HG03025 (cell line): ENCODE measurements at regions not wholly inside any gene's neighbourhood (a gene's known extent, or its start where the extent isn't known, plus 50 kb on each side); places are given as distances from the start of the nearest gene placed in this dataset.

ENCODE experiments used
- ATAC-seq: cut with Tn5 transposase; IDR thresholded peaks from one replicate; pipeline ENCODE4 v1.9.1; 2021; ENCODE audit warnings: mild to moderate bottlenecking, moderate library complexity; ENCODE audit not compliant: unreplicated experiment, low FRiP score

DNA sequence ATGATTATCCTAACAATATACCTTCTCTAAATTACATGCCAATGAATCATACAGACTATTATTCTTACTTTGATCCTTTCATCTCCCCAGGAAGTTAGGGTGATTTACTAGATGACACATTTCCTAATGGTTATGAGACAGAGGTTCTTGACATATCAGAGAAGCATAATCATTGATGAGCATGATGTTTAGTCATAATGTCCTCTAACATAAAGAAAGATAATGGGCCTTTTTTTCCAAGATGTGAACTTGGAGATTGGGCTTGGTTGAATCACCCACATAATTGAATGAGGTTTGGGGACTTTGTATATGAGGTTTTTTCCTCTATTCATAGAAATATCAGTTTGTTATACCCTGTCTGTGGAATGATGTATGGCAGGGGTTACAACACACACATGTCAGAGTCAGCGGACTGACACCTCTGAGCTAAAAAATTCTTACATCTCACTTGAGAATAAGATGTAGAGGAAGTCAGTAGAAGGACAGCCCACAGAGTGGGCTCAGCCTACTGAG lies 69.7 kb upstream of the DCBLD2 start:
- ATAC-seq: no peak

DNA sequence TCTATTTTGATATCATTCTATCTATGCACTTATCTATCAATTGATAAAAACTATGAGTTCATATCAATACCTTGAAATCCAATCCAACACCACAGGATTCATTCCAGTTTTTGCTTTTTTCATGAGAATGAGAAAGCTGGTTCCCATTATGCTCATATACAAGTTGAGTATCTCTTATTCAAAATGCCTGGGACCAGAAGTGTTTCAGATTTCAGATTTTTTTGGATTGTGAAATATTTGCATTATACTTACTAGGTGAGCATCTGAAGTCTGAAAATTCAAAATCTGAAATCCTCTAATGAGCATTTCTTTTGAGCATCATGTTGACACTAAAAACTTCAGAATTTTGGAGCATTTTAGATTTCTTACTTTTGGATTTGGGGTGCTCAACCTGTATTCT lies 67.8 kb upstream of the DCBLD2 start:
- no peak for ATAC-seq

DNA sequence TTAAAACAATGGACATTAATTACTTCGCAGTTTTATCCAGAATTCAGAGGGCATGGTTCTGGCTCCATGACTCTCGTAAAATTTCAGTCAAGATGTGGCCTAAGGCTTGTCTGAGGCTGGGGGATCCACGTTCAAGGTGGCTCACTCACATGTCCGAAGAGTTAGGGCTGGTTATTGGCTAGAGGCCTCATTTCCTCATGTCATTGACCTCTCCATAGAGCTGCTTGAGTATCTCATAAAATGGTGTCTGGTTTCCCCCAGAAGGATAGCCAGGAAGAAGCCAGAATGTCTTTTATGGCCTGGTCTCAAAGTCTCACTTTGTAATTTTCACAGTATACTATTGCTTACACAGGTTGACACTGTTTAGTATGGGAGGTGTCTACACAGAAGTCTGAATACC lies 67.3 kb upstream of the DCBLD2 start:
- no peak for ATAC-seq

DNA sequence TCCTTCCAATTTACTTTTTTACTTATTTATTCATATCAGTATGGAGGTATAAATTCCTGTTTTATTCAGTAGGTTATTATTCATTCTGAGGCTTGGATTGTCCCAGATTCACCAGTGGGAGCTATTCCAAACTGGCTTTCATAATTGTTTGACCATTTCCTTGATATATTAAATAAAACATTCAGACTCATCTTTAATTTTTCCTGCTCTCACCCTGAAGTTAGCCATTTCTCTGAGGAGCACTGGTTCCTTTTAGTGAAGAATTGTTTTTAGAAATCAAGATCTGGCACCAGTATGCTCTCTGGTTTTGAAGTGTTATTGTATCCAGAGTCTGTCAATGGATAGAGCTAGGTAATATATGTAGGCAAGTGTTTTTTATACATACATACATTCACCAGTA lies 66.9 kb upstream of the DCBLD2 start:
- ATAC-seq: no peak

DNA sequence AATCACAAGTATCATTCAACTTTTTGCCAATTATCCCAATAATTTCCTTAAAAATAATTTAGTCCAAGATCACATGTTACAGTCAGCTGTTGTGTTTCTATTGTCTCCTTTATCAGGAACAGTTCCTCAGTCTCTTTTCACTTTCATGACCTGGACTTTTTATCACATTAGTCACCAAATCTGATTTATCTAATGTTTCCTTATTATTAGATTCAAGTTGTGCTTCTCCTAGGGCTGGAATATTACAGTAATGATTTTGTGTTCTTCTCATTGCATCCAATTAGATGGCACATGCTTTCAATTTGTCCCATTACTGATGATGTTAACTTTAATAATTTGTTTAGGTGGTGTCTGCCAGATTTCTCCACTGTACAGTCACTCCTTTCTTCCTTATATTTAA lies 66.3 kb upstream of the DCBLD2 start:
- no peak for ATAC-seq

DNA sequence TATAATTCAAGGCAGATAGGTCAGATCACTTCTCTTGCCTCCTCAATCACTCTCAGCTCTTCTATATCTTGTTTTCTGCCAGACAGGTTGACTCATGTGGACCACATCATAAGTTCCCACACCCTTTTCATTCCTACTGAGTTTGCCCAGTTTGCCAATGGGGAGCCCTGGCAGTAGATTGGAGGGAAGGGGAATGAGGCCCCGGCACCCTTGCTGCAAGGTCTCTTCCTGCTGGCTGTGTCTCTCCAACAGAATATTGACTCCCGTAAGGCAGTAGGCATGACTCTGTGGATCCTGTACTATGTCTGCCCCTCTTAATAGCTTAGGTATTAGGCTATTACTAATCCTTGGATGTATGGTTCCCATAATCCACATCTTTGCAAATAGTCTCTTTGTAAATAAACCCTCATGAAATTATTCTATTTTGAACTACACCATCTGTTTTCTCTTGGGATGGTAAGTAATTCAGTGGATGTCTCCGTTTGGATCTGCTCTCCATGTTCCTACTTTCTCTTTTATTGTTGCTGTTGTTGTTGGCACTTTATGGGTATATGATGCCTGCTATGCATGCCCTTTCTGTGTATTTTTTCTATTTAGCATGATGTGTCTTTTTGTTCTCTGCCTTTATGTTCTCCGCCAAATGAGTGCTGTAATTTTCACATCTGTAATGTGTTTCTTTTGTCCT lies 65.5 kb upstream of the DCBLD2 start:
- ATAC-seq: no peak

DNA sequence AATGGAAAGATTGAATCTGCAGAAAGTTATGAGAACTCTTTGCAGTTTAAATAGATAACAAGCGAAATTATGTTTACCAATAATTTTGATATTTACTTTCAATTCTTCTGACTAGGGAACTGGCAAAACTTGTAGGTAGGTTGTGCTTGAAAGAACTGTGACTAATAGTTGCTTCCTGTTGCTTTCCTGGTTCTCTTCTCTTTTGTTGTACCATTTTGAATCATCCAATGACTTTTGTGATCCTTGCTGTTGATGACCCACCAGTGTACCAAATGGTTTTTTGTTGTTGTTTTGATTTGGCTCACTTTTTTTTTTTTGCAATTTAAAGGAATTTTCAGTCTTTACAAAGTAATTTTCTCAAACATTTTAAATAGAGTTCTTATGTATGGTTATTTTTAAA lies 64.9 kb upstream of the DCBLD2 start:
- no peak for ATAC-seq

DNA sequence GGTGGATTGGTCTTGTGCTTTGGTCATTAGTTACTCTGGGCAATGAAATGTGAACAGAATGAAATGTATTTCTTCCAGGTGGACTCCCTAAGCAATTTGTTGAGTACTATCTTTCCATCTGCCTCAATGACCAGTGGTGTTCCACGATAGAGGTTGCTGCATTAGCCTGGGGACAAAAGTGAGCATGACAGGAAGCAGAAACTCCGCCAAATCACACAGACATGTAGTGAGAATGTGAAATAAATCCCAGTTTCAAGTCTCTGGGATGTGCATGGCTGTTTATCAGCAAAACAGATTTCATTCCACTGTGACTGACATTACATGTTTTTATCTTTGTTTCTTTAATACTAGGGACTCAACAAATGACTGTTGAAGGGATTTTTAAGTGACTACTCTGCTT lies 63.3 kb upstream of the DCBLD2 start:
- no peak for ATAC-seq

DNA sequence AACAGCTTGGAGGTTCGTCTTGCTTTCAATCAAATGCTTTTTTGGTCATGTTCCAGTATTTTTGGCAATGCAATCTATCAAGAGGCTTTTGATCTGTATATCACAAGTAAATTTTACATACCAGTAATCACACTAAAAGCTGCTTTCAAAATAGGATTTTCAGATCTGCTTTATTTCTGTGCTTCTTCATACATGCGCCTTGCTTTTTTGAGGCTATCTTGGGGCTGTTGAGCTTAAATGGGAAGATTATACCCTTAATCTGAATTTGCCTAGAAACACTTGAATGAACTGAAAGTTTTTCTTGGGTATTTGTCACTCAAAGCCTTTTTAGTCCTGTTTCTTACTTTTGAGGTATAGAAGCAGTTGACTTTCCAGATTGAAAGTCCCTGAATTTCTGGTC lies 62.1 kb upstream of the DCBLD2 start:
- no peak for ATAC-seq

DNA sequence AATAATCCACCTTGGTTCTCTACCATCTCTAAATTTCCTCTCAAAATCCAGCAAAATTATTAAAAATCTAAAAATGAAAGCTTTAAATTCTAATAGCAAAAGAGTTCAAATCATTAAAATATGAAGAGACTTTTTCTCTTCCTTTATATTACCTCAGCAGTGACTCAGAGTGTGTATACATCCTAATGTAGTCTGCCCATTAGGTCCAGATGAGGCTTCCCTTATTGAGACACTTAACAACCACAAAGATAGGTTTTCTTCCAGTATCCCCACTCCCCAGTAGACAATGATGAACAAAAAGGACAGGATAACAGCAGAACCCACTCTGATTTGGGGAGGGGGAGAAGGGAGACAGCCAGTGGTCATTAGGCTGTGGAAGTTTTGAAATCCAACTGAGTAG lies 61.5 kb upstream of the DCBLD2 start:
- no peak for ATAC-seq

DNA sequence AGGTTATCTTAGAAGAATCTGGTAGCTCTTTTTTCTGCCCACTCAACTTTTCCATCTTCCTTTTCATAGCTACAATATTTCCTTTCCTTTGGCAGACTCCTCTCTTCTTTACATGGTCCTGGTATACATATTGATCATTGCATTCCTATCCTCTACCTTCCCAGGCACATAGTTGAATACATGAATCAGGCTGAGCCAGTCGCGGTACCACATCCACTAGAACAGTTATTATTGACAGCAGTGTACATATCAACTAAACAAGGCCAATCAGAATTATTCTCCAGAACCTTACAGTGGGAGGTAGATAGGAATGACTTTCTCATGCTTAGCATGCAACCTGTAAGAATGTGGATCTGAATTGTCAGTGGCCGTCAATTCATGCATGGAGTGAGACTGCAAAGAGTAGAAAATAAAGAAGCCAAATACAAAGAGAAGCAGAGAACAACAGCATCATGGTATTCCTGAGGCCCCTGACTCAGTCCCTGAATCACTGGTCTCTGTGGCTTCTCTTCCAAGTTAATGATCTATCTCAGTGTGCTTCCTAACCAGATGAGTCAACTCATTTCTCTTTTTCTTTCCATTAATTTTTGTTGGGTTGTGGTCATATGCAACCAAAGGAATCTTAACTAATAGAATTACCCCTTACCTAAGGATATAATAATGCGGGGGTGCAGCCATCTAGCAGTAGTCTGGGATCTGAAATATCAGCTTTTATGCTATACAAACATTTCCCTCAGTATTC lies 60.9 kb upstream of the DCBLD2 start:
- no peak for ATAC-seq

DNA sequence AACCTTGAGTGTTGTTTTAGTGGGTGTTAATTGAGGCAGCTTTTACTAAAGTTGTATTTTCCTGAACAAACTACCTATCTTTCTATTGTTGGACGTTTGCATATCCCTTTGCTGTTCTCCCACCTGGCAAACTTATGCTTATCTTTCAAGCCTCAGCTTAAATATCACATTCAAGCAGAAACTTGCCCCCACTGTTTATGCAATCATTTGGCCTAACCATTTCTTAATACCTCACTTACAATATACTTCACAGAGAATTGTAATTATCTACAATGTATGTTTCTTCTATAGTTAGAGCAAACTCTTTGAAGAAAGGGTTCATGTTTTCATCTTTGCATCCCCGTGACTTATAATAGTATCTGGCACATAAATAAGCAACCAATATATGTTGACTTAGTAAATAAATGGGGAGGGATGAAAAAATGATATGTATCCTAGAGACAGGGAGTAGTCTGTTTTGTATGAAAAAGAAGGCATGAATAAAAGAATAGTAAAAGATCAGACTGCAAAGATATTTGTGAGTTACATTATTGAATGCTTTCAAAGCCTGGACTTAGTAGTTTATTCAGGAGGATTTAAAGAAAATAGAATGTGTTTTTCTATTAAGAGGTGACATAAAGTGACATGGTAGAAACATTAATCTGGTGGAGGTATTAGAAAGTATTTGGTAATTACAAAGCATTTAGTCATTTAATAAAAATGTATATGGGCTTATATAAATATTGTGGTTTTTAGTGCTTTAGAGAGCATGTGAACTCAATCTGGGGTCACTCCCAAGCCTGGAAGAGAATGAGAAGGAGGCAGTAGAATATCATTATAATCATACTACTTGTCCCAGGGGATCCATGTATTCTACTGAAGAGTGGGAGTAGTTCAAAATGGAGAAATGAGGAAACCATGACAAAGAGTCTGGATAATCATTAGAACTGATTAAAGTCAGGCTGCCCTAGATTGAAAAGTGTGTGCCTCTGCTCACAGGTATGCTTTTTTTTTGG lies 60.0 kb upstream of the DCBLD2 start:
- no peak for ATAC-seq

DNA sequence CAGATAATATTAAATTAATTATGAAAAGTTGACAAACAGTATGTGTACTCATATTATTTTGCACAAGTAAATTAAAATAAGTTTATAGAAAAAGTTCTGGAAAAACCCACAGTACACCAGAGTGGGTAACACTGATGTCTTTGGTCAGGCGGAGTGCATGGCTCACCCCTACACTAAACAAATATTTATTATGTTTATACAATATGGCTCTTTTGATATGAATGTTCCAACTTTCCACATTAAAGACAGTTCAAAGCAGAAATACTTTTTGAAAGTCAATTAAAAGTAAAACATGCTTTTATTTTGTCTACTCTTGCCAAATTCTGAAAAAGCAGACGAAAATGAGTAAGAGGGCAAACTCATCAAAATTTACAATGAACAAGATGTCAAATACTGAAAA lies 56.2 kb upstream of the DCBLD2 start:
- ATAC-seq: no peak

DNA sequence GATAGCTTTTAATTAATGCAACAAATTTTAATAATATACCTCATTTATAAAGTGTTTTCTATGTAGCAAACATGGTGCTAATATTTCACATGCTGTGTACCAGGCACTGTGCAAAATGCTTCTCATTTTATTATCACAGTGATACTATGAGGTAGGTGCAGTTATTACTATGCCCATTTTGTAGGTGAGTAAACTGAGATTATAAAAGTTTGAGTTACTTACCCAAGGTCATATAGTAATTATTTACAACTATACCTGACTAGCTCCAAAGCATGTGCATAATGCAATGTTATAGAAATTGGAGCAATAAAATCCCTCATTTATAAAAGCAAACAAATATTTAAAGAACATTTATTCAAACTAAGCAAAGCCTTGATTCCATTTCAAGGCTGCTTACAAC lies 54.5 kb upstream of the DCBLD2 start:
- no peak for ATAC-seq

DNA sequence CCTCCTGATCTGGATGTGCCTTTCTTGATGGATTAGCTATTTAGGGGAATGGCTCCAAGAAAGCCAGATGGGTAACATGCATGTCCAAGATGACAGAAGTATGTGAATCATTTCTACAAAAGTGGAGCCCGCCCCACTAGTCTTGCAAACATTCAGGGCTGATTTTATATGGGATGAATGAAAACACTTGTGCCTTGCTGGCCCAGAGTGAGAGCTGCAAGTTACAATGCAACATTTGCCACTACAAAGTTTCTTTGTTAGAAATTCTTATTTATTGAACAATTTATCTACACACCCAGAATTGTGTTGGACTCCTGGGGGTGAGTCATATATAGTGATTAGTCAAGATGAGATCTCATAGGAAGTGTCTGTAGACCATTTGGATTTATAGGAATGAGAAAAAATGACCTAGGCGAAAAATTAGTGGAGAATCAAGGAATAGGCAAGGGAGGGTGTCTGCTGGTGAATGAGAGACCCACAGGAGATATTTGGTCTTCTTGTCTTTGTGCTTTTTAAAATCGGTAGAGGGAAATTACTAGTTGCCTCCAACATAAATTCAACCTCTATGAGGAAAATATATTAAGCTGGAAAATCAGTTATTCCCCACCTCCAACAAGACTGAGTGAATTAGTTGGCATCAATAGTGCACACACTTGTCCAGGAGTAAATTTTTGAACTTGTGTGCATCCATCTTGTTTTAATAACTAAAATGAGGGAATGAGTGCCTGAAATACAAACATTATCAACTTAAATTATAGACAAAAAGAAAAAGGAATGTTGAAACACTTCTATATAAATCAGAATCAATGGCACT lies 53.5 kb upstream of the DCBLD2 start:
- ATAC-seq: no peak

DNA sequence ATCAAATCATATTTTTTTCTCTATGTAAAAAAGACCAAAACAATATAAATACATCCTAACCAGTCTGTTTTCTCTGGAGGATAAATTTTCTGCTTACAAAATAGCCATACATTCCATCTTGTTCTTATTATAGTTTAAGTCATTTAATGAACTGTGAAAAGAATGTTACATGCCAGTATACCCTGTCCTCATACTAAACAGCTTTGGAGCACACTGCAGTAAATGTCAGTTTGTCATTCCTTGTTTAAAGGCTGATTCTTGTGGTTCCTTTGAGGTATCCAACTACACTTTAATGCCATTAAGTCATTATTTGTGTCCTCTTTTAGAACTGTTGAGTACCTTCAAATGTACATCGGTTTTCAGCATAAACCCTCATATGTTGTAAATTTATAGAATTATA lies 52.7 kb upstream of the DCBLD2 start:
- no peak for ATAC-seq

DNA sequence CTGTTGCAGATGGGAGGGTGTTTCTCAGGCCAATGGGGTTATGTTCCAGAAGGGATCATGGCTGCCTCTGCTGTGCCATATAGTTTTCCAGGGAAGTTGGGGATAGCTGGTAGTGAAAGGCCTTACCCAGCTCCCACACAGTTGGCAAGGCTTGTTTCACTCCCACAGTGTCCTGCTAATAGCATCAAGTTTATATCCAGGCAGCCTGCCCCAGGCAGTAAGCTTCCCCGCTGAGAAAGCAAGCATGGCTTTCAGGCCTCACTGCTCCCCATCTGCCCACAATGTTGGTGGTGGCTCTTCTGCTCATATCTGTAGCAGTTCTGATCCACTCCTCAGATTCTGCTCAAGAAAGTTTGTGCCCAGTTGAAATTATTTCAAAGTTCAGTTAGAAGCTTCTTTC lies 50.9 kb upstream of the DCBLD2 start:
- ATAC-seq: no peak
